ENCODE measurements at regions not wholly inside any gene's neighbourhood (a gene's known extent, or its start where the extent isn't known, plus 50 kb on each side); places are given as distances from the start of the nearest gene placed in this dataset.
"Not testable (repeated sequence)": the region's sequence is repeated elsewhere in the genome, so short reads cannot be mapped to it uniquely, and the experiment has no call there.

DNA sequence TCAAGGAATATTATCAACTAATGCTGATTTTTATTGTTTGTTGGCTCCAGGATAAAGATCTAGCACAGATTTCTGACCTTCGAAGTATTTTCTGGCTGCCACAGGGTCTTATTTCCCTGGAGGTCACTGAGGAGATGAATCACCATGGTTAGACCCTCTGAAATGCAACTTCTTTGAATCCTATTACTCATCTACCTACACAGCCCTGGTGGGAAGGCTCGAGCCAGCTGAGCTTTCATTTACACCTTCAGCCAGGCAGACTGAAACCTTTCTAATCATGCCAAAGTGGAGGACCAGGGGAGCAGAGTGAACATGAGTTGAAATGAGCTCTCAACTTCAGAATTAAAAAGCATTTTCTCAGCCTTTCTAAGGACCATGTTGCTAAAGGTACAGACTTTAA is 130.5 kb downstream of the SMIM20 start:
- DNase-seq (ENCODE audit: low read depth, low spot score): peak; percentile 13

DNA sequence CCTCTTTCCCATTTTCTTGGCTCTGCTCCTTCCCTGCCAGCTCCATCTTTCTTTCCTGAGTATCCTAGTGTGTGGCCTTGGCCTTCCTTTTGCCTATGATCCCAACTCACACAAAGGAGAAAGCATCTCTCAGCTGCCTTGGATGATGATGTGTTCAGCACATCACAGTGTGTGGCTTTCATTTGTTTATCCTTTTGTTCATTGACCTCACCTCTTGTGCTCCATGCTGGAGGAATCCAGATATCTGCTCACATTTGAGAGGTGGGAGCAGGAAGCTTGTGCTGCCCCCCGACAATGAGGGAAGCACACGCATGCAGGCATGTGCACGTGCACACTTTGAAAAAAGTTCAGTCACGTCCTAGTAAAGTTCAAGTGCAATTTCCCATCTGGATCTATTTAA is 131.0 kb downstream of the SMIM20 start:
- DNase-seq (ENCODE audit: low read depth, low spot score): no peak

DNA sequence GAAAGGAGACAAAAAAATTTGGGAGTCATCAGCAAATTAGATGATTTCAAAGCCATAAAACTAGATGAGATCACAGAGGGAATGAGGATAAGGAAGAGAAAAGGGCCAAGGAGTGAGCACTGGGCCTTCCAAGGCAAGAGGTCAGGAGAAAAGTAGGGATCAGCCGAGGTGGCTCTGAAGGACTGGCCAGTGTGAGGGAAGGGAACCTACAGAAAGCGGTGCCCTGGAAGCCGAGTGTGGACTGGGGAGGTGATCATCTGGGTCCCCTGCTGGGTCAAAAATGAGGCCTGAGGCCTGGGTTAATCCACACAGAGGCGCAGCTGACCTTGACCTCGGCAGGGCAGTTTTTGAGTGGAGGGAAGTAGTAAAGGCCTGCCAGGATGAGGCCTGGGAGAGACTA is 133.8 kb downstream of the SMIM20 start:
- no peak for DNase-seq (ENCODE audit: low read depth, low spot score)

DNA sequence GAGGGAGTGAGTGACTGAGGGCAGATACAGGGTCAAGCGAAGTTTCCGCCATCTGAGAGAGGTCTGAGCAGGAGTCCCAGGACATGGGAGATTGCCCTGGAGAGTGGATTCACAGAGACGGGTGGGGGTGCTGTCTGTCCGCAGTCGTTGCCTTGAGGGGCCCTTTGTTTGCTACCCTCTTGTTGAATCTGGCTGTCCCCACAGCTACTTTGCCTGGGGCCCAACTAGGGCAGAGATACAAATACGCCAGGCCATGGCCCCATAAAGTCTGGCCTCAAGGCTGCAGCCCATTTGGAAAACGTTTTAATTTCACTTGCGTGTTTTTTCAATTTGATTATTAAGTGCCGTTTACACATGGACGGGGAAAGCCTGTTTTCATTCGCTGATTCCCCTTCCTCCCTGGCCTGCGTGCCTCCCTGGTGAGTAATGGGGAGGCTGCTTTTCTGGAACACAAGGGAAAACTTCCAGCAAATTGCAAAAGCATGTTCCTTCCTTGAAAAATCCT is 134.4 kb downstream of the SMIM20 start:
- peak; percentile 92 for DNase-seq (ENCODE audit: low read depth, low spot score)

DNA sequence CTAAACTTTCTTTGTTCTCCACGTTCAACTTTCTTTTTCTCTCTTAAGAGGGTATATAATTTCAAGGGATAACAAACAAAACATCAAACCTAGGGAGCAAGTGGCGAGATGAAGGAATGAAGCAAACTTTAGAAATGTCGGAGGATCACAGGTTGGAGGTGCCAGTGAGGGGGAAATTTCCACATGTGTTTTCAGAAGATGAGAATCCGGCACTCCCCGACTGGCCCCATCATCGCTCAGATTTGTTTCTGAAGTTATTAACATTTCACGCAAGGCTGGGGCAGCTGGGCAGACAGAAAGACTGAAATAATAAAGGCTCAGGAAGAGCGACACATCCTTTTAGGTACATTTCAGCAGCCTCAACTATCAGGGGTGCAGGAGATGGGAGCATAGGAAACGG is 134.9 kb downstream of the SMIM20 start:
- no peak for DNase-seq (ENCODE audit: low read depth, low spot score)

DNA sequence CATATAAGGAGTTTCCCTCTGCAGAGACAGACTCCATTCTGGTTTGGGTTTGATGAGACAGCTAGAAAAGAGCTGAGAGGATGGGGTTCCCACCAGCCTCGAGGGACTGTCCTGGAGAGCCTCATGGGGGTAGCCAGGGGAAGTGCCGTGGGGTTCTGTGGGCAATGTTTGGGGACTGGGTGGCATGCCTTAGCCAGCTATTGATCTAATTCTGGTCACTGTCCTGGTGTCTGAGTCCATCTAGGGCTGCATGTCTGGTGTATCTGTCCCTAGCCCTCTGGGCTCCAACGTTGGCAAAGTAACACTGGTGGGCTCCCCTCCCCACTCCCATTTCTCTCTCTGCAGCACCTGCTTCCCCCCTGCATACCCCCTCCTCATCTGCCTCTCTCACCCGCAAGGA is 135.4 kb downstream of the SMIM20 start:
- DNase-seq (ENCODE audit: low read depth, low spot score): no peak

DNA sequence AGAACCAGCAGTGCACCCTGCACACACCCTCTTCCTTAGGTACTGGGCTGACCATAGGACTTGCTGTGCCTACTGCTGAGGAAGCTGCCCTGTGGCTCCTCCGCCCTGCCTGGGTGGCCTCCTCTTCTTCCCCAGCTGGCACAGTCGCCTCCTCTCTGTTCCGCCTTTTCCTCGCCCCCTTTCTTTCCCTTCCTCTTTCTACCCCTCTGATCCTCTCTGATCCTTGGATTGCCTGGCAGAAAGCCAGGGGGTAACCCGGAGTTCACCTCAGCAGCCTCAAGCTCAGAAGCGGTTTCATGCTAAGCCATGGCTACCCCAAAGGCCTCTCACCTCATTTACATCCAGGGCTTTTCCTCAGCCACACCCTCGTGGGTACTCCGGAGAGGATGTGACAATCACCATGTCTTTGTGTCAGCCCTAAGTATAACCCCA is 136.2 kb downstream of the SMIM20 start:
- DNase-seq (ENCODE audit: low read depth, low spot score): no peak

DNA sequence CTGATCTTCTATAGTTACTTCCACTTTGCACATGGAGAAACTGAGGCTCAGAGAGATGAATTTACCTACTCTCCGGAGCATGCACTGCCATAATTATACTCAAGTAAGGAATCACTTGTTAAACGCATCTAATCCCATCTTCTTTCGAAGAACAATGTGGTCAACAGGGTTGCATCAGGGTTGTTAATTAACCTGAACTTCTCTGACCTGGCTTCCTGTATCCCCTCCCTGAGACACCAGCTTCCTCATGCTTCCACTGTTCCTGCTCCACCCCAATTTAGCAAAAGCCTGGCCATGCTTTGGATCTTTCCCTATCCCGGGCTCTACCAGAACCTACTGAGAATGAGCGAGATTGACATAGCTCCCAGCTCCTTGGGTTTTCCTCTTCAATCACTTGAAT is 136.7 kb downstream of the SMIM20 start:
- no peak for DNase-seq (ENCODE audit: low read depth, low spot score)

DNA sequence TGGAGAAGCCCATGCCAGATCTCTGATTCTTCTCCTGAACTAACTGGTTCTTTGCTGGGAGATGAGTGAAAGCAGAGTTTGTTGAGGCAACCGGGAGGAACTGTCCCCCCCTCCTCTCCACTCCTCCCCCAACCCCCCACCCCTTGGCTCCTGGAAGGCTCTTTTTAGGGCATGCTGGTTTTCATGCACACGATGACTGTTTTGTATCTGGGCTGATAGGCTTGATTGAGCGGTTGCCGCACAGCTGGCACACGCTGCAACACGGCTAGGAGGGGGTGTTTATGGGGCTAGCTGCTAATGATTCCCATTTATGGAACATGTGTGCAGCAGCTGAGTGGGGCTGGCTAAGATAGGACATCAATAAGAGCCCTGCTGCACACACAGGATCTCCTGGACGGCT is 137.2 kb downstream of the SMIM20 start:
- no peak for DNase-seq (ENCODE audit: low read depth, low spot score)

DNA sequence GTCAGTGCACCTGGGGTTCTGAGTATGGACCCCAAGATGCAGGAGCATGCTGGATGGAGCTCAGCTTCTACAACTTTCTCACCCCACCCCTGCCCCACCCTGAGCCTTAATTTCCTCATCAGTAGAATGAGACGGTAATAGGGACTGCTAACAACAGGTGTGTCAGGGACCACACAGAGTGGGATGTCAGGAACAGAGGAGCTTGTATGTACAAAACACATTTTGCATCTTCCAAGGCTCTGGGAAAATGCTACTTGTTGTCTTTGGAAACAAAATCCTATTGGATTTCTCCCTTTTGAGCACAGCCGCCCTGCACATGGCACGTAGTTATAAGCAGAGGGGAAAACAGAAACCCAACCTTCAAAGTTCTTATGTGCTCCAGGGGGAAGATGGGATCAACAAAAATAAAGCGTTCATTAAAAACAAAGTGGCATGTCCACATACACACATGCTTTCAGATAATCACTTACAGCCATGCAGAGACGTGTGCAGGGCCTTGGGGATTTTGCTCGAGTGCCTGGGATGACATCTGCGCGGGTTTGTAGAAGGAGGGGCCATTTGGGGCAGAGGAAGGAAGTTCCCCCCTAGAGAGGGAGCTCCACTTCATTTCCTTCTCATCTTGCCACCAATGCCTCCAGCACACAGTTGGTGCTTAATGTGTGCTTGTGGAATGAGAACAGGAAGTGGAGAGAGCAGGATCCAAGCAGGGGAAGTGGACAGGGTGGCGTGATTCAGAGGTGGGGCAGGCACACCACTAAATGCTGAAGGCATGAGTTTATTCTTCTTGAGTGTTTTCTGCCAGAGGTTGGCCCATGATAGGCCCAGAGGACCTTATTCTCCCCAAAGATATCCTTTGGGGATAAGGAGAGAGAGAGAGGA is 138.9 kb downstream of the SMIM20 start:
- no peak for DNase-seq (ENCODE audit: low read depth, low spot score)

DNA sequence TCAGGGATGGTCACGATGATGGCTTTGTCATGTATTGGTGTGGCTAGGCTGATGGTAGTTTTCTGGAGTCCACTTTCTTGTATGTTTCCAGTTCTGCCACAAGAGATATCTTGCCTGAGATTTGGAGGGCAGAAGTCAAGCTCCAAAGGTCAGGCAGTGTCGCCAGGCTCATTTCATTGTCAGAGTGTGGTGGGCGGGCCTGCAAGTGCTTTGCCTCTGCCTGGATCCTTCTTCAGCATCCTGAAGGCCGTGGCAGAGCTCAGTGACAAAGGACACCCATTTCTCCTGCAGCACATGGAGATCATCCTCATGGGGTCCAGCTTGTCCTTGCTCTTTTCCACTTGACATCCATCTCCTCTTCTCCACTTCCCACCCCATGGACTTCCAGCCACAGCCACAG is 139.7 kb downstream of the SMIM20 start:
- no peak for DNase-seq (ENCODE audit: low read depth, low spot score)

DNA sequence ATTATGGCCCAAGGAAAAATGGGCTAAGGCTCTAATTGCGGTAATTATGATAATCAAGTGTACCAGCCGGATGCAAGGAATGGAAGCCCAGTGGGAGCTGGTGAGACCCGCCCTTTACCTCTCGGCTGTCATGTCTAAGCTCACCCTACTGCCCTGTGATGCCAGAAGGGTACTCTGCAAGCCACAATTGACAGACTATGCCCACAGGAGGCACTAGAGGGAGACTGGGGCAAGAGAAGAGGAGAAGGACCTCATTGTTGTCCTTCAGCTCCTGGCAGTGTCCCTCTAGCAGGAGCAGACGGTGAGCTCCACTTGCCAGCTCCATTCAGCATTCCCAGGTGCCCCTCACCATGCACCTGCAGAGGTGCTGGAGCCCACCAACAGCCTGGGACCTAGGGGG is 141.8 kb downstream of the SMIM20 start:
- no peak for DNase-seq (ENCODE audit: low read depth, low spot score)

DNA sequence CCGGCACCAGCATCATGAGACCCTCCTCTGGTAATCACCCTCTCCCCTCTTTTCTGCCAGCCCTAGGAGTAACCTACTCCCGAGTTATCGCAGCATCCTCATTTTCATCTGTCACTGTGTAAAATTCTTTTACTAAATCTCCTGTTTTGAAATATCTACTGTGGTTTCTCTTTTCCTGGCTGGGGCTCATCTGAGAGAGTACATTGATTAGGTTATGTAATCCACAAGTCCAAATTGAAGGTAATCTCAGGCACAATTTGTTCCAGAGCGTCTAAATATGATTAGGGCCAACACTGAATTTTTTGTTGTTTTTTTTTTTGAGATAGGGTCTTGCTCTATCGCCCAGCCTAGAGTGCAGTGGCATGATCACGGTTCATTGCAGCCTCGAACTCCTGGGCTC is 142.4 kb downstream of the SMIM20 start:
- no peak for DNase-seq (ENCODE audit: low read depth, low spot score)

DNA sequence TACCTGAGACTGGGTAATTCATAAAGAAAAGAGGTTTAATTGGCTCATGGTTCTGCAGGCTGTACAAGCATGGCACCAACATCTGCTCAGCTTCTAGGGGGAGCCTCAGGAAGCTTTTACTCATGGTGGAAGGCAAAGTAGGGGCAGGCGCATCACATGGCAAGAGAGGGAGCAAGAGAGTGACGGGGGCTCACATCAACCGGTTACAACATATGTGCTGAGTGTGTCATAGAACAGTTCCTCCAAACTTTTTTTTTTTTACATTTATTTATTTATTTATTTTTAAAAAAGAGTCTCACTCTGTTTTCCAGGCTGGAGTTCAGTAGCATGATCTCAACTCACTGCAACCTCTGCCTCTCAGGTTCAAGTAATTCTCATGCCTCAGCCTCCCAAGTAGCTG is 143.8 kb downstream of the SMIM20 start:
- DNase-seq (ENCODE audit: low read depth, low spot score): not testable (repeated sequence)

DNA sequence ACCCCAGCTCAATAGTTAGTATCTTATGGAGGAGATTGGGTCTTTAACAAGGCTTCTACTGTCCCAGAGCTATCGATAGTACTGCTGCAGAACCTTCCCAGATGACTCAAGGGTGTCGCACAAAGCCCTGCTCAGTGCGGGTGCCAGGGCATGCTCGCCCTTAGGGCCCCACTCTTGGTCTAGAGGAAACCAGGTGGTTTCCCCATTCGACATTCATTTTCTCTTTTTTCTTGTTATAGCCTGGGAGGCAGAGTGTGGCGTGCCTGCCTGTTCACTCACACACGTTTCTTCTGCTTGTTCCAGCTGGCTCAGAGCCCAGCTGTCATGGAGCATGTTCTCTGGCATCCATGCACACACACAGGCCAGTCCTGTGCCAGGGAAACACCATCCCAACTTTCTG is 144.5 kb downstream of the SMIM20 start:
- DNase-seq (ENCODE audit: low read depth, low spot score): peak; percentile 59

DNA sequence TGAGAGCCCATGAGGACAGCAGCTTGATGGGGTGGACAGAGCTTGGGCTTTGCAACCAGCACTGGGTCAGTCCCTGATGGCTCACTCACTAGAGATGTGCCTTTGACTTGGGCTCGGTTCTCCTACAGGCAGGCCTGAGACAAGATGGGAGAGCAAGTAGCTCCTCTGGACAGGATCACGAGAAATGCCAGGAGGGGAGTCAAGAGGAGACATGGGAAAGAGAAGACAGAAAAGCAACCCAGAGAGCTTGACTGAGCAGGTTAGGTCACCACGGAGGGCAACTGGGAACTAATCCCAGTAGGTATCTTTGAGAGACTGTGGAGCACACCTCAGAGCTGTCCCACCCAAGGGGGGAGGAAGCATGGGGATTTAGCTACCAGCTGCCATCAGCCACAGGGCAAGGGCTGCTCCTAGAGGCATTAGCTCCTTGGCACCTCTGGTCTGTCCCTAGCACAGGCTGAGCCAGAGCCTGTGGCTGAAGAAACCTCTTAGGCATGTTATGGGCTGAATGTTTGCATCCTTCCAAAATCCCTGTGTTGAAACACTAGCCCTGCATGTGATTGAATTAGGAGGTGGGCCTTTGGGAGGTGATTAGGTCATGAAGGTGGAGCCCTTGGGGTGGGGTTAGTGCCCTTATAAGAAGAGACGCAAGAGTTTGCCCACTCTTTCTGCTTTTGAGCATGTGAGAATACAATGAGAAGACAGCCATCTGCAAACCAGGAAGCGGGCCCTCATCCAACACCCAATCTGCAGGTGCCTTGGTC is 145.6 kb downstream of the SMIM20 start:
- DNase-seq (ENCODE audit: low read depth, low spot score): no peak

DNA sequence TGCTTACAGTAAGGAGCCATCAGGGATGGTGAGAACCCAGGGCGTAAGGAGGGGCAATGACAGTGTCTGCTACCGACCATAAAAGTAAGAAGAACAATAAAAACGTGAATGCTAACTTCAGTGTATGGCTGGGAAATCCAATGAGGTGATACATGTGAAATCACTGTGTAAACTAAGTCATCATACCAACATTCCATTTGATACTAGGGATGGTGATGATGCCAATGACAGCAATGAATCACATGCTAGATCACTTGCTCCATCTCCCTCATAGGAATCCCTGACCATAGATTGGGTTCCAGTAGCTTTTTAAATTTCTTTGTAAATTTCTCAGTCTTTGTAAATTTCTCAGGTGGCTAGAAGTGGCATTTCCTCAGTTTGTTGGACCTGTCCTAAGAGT is 146.3 kb downstream of the SMIM20 start:
- DNase-seq (ENCODE audit: low read depth, low spot score): no peak

DNA sequence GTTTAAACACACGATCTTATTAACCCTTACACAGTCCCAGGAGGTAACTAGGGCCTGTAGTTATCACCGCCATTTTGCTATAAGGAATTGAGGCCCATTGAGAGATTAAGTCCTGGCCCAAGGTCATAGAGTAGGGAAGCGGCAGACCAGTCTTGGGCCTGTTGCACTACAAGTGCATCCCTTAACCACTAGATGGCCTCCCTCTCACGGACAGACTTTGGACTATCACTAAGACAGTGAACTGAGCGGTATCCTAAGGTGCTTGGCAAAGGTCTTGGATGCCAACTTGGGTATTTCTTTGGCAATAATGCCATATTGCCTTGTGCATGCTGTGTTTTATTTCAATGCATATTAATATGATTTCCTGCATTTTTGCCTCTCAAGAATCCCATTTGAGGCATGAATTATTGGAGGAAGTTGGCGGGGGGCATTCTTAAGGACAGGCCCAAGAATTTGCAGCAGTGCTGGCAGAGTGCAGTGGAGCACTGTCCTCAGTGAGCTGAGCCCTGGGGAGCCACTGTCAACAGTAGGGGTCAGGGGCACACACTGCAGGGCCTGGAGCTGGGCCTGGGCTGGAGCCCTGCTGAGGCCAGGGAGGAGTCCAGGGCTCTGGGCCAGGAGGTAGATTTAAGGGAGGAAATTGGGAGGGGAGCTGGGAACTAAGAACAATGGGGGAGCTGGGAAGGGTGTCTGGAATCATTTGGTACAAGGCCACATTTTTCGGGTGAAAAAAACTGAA is 147.4 kb downstream of the SMIM20 start:
- peak; percentile 34 for DNase-seq (ENCODE audit: low read depth, low spot score)

DNA sequence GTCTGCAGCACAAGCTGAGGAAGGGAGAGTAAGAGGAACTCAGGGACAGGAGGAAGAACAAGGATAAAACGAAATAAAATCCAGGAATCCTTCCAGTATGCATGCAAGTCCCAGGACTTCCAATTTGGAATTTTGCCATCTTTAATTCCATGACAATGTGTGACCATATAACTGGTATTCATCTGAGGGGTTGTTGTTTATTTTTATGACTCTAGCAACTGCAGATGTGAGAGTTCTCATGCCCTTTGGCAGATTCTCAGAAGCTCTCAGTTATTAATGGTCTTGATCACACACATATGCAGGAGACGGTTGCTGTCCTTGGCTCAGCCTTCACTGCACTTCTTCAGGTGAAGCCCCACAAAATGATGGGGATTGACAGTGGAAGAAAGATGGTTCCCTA is 148.2 kb downstream of the SMIM20 start:
- no peak for DNase-seq (ENCODE audit: low read depth, low spot score)

DNA sequence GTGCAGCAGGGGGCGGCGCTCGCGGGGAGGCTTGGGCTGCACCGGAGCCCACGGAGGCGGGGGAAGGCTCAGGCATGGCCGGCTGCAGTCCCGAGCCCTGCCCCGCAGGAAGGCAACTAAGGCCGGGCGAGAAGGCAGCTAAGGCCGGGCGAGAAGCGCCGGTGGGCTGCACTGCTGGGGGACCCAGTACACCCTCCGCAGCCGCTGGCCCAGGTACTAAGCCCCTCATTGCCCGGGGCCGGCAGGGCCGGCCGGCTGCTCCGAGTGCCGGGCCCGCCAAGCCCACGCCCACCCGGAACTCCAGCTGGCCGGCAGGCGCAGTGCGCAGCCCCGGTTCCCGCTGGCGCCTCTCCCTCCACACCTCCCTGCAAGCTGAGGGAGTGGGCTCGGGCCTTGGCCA is 150.0 kb downstream of the SMIM20 start:
- not testable (repeated sequence) for DNase-seq (ENCODE audit: low read depth, low spot score)

DNA sequence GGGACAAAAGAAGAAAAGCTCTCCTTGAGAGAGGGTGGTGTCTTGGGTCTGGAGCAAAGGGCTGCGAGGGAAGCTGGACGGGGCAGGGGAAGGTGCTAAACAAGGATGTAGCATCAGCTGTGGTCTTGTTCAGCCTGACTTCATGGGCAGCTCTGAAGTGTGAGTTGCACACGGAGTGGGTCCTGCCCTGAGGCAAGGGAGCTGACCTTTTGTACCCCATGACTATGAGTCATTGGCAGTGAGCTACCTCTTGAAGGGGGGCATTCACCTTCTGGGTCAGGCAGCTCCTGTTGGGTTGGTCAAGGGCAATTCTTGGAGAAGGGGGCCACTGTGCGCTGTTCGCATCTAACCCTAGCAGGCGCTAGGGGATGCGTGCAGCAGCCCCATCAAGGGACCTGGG is 151.8 kb downstream of the SMIM20 start:
- DNase-seq (ENCODE audit: low read depth, low spot score): no peak

DNA sequence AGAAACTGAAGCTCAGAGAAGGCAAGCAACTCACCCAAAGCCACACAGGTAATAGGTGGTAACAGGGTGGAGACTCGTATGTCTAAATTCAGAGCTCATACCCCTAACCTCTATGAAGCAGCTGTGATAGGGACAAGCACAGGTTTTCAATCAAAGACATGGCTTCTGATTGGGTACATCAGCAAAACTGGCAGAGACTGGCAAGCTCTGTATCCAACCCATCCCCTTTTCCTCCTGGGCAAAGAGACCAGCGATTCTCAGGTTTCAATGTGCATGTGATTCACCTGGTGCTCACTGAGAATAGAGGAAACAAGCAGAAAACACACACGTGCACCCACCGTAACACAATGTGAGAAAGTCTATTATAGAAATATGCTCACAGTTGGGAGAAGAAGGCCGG is 153.0 kb downstream of the SMIM20 start:
- no peak for DNase-seq (ENCODE audit: low read depth, low spot score)

Measured in astrocyte of the hippocampus (primary cell).